HG03175 (cell line): ENCODE measurements at regions not wholly inside any gene's neighbourhood (a gene's known extent, or its start where the extent isn't known, plus 50 kb on each side); places are given as distances from the start of the nearest gene placed in this dataset.

Source experiments
- ATAC-seq: cut with Tn5 transposase; IDR thresholded peaks from one replicate; pipeline ENCODE4 v1.9.1; 2021; ENCODE audit warnings: mild to moderate bottlenecking, moderate library complexity; ENCODE audit not compliant: unreplicated experiment

DNA sequence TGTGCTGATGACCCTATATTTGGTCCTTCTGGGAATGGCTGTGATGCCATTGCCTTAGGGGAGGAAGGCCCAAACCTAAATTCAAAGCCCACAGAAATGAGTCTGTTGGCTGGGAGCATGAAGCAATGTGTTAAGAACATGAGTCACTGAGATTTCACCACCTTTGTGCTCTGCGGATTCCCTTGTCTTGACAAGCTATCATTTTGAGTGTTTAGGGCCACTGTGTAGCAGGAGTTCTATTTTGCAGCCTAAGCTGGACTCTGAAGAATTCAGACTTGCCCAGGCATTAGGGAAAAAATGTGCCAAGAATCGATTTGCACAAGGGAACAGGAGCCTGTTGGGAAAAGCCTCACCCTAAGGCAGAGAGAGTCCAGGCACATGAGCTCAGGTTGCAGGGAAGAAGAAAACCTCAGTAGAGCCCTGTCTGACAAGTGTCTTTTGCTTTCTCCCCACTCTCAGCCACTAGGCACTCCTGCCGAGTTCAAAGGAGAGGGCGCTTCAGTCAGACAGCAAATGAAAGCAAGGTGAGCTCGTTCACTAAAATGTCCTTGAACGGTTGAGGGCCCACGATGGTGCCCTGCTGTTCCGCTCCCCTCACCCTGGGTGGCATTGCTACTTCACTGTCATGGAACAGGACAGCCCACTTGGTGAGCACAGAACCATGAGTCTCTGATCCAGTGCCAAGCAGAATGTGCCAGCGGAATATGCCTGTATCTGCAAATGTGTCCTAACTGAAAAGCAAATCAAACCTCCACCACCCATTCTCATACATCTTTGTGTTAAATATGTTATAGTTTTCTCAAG, 93.6 kb downstream of the PRLHR start:
- no peak for ATAC-seq

- no peak for ATAC-seq
These were observed 94.3 kb downstream of the PRLHR start for GRCh38 chr10:118501171-118501570.

- no peak for ATAC-seq
These were observed 94.9 kb downstream of the PRLHR start for GRCh38 chr10:118500477-118501104.

GRCh38 chr10:118499186-118499585, 96.3 kb downstream of the PRLHR start:
- ATAC-seq: no peak

DNA sequence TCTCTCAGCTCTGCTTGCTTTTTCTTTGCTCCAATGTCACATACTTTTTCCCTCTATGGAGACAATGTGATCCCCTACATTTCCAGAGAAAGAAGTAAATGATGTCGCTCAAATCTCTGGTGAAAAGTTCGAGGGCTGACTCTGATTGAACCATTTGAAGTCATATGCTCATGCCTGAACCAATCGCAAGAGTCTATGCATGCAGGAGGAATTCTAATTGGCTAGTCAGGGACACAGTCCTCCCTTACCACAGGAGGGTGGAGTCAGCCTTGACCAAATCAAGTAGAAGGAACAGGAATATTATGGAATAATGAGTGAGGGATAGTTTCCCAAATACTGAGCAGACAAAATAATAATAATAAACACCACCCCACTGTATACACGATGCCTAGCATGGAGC, 96.8 kb downstream of the PRLHR start:
- ATAC-seq: no peak

GRCh38 chr10:118497227-118497626, 98.2 kb downstream of the PRLHR start:
- no peak for ATAC-seq

GRCh38 chr10:118496525-118496924, 98.9 kb downstream of the PRLHR start:
- no peak for ATAC-seq

DNA sequence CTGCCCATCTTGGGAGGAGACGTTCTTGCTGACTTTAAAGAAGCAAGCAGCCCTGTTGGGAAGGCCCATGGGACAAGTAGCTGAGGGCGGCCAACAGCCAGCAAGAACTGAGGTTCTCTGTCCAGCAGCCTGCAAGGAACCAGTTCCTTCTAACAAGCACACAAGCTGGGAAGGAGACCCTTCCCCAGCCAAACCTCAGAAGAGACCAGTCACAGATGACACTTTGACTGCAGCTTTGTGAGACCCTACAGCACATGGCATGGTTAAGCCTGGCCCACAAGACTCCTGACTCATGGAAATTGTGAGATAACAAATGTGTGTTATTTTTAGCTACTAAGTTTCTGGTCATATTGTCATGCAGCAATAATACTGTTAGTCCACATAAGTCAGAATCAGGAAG, 99.9 kb downstream of the PRLHR start:
- no peak for ATAC-seq

GRCh38 chr10:118491055-118491454, 104.4 kb downstream of the PRLHR start:
- no peak for ATAC-seq

GRCh38 chr10:118488710-118489497, 106.5 kb downstream of the PRLHR start:
- no peak for ATAC-seq

DNA sequence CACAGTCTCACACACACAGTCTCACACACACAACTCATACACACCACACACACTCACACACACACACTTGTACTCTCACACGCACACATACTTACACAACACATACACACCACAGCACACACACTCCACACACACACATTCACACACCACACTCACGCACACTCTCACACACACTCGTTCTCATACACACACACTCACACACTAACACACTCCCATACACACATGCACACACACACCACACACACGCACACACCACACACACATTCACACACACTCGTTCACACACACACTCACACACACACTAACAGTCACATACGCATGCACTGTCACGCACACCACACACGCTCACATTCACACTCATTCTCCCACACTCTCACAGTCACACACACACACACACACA, 109.8 kb downstream of the PRLHR start:
- ATAC-seq: no peak

DNA sequence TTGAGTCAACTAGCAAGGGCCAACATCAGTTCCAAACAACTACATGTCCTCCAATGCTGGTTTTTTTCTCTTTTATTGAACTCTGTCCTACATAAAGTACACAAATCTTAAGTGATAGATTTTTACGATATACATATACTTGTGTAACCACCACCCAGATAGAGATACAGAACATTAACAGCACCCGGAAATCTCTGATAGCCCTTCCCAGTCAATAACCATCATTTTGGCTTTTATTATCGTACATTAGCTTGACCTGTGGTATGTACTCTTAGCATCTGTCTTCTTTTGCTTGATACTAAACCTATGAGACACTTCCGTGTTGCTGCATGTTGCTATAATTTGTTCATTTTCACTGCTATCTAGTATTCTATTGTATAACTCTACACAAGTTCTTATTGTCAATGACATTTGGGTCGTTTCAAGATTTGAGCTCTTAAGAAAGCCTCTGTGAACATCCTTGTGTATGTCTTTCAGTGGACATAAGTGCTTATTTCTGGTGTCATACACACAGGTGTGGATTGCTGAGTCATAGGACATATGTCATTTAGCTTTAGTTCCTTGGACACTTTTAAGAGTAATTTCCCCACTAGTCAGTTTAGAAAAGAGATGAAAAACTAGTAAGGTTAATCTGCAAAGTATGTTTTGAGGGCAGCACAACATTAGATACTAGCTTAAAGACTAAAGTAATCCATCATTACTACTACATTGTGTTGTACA, 111.1 kb downstream of the PRLHR start:
- no peak for ATAC-seq

- ATAC-seq: no peak
These were observed 112.0 kb downstream of the PRLHR start for GRCh38 chr10:118483496-118483895.

DNA sequence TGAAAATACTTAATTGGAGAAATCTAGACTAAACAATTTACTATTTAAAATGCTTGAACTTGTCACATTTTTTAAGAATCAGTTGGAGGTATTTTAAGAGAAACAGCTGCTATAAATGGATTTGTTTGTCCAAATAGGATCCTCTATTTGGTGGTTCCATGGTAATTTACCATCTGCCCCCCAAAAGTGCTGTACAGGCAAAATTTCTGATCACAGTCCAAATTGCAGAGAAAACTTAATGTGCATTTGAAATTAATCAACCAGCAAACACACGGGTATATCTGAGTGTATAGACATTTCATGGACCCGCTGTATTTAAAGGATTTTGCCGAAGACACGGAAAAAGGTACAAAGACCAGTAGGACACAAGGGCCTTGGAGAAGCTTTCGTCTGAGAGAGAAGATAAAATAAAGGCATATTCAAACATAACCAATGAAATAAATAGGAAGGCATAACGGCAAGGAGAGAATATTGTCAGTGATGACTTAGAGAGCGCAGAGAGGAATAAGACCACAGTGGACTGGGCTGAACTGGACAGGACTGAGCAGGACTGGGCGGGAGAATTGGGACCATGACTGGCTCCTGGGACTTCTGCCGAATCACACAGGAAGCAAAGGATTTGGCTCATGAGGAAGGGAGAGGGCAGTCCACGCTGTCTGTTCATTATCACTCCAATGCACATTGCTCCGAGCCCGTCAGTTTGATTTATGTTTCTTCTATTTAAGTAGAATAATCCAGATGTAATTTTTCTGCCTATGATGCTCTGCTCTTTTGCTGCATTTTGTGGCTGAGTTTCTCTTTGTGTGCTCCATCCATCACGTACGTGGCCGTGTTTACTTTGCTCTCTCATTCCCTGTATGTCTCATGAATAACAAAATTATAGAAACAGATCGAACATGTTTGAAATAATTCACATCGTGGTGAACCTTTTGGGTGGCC, 112.8 kb downstream of the PRLHR start:
- no peak for ATAC-seq

GRCh38 chr10:118481871-118482270, 113.6 kb downstream of the PRLHR start:
- no peak for ATAC-seq

- no peak for ATAC-seq
These were observed 120.2 kb downstream of the PRLHR start for GRCh38 chr10:118475214-118475613.

DNA sequence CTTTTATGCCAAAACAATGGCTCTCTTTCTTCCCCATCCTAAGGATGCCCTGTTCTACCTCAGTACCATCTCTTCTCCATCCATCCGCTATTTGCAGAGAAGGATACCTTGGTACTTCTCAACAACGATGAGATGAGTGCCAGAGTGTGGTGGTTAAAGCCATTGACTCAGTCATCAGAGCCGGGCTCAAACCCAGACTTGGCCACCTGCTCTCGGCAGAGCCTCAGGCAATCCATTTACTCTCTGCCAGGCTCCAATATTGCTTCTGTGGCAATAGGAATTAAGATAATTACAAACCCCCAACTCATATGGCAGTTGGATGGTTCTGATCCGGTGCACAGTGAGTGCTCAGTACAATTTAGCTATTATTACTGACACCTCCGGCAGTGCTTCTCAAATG, 121.3 kb downstream of the PRLHR start:
- ATAC-seq: no peak

GRCh38 chr10:118473305-118473960, 122.0 kb downstream of the PRLHR start:
- ATAC-seq: no peak
